HFFc6 (cell line): ENCODE measurements at regions not wholly inside any gene's neighbourhood (a gene's known extent, or its start where the extent isn't known, plus 50 kb on each side); places are given as distances from the start of the nearest gene placed in this dataset.

Experiments used
- DNase-seq: peaks from one replicate; pipeline ENCODE4 v3.0.0-alpha.2; 2018
- H3K27ac Mint-ChIP-seq: 2 replicates; pipeline ENCODE4 v1.8.0; 2020; ENCODE audit warnings: mild to moderate bottlenecking, mixed read lengths
- H3K27me3 Mint-ChIP-seq: 2 replicates; pipeline ENCODE4 v1.8.0; 2021; ENCODE audit warnings: mild to moderate bottlenecking, moderate library complexity, mixed read lengths; ENCODE audit not compliant: insufficient read depth
- H3K36me3 Mint-ChIP-seq: 2 replicates; pipeline ENCODE4 v1.8.0; 2021; ENCODE audit warnings: low read depth, mixed read lengths
- H3K4me1 Mint-ChIP-seq: 2 replicates; pipeline ENCODE4 v1.8.0; 2020; ENCODE audit warnings: low read depth, mixed read lengths
- H3K4me3 Mint-ChIP-seq: 2 replicates; pipeline ENCODE4 v1.8.0; 2020; ENCODE audit warnings: mild to moderate bottlenecking, moderate library complexity, mixed read lengths
- H3K9me3 Mint-ChIP-seq: 2 replicates; pipeline ENCODE4 v1.8.0; 2020; ENCODE audit warnings: mild to moderate bottlenecking, mixed read lengths
- CTCF ChIP-seq: fragments of 200-600 bp; sonication (generic); IDR thresholded peaks from 2 replicates; pipeline ENCODE4 v1.5.0; 2021; ENCODE audit warnings: antibody characterized with exemption, mild to moderate bottlenecking

DNA sequence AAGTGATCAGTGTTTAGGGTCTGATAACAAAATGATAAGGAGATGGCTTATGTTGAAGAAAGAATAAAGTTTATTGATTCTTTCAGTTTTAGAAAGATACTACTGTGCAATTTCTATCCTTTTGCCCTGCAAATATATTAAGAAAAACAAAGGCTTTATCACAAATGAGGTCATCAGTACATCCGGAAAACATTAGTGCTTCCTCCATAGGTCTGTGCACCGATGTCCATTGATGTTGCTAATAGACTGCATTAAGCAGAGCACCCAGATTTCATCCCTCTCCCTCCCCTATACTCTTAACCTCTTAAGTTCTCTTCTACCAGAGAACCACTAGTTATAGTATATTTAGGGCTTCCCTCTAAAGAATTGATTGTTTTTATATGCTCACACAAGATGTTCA is 53.7 kb upstream of the HHIP start:
- Mint-ChIP-seq H3K4me3 (no peak overlapping the region), H3K27me3 (no peaks in the 10 kb centered on the region; the same call in 1 of the 2 replicates), H3K4me1 (peaks cover 29% of the 10 kb centered on the region), H3K36me3 (peaks cover 18% of the 10 kb centered on the region), H3K9me3 (peaks cover 10% of the 10 kb centered on the region), H3K27ac (no peak overlapping the region)
- no peak for TF ChIP-seq CTCF
- no peak for DNase-seq

- Mint-ChIP-seq H3K9me3 (no peaks in the 10 kb centered on the region), H3K4me3 (no peak overlapping the region), H3K4me1 (peaks cover 29% of the 10 kb centered on the region), H3K27ac (no peak overlapping the region), H3K36me3 (0 out of 2 replicates have a peak, but pooled peaks cover 5% of the 10 kb centered on the region), H3K27me3 (no peaks in the 10 kb centered on the region)
- no peak for TF ChIP-seq CTCF
- DNase-seq, result no peak
Measured at GRCh38 chr4:144594471-144594986, 51.4 kb upstream of the HHIP start.

DNA sequence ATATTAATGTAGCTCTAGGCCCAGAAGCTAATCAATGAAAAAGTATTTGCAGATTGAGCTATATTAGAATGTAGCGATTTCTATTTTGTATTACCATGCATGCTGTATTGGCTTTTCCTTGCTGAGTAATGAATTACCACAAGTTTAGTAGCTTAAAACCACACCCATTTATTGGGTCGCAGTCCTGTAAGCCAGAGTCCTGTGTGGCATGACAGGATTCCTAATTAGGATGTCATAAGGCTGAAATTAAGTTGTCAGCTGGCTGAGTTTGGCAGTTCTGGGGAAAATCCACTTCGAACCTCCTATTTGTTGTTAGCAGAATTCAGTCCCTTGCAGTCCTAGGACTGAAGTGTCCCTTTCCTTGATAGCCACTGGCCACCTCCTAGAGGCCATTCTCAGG is 50.3 kb upstream of the HHIP start:
- Mint-ChIP-seq H3K4me3 (no peak overlapping the region), H3K27me3 (no peaks in the 10 kb centered on the region), H3K4me1 (peaks cover 29% of the 10 kb centered on the region), H3K9me3 (no peaks in the 10 kb centered on the region), H3K27ac (no peak overlapping the region), H3K36me3 (no peaks in the 10 kb centered on the region)
- TF ChIP-seq CTCF, result no peak
- no peak for DNase-seq
